GM19240 (cell line): ENCODE measurements at regions not wholly inside any gene's neighbourhood (a gene's known extent, or its start where the extent isn't known, plus 50 kb on each side); places are given as distances from the start of the nearest gene placed in this dataset.
"Not testable (repeated sequence)": the region's sequence is repeated elsewhere in the genome, so short reads cannot be mapped to it uniquely, and the experiment has no call there.

ENCODE experiments used
- DNase-seq: peaks from one replicate; pipeline ENCODE4 v3.0.0; 2011; ENCODE audit warnings: low spot score; ENCODE audit not compliant: insufficient read length

DNA sequence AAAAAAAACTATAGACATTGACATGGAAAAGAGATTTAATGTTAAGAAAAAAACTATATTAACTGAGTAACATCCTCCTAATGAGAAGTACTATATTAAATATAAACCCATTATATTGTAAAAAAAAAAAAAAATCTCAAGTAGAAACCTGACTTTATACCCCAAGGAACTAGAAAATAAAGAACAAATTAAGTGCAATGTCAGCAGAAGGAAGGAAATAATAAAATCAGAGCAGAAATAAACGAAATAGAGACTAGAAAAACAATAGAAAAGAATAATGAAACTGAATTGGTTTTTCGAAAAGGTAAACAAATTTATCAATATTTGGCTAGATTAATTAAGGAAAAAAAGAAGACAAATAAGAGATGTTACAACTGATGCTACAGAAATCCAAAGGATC, 329.1 kb upstream of the ZNF608 start:
- no peak for DNase-seq

DNA sequence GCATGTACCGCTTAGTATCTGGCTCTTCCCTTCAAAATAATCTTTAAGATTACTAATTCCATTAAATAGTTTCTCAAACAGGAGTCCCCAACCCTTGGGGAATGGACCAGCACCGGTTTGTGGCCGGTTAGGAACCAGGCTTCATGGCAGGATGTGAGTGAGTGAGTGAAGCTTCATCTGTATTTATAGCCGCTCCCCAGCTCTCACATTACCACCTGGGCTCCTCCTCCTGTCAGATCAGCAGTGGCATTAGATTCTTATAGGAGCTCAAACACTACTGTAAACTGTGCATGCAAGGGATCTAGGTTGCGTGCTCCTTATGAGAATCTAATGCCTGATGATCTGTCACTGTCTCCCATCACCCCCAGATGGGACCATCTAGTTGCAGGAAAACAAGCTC, 332.6 kb upstream of the ZNF608 start:
- not testable (repeated sequence) for DNase-seq

- no peak for DNase-seq
These were observed 334.7 kb upstream of the ZNF608 start for GRCh38 chr5:125081101-125081500.

GRCh38 chr5:125083981-125084380, 337.5 kb upstream of the ZNF608 start:
- no peak for DNase-seq

DNA sequence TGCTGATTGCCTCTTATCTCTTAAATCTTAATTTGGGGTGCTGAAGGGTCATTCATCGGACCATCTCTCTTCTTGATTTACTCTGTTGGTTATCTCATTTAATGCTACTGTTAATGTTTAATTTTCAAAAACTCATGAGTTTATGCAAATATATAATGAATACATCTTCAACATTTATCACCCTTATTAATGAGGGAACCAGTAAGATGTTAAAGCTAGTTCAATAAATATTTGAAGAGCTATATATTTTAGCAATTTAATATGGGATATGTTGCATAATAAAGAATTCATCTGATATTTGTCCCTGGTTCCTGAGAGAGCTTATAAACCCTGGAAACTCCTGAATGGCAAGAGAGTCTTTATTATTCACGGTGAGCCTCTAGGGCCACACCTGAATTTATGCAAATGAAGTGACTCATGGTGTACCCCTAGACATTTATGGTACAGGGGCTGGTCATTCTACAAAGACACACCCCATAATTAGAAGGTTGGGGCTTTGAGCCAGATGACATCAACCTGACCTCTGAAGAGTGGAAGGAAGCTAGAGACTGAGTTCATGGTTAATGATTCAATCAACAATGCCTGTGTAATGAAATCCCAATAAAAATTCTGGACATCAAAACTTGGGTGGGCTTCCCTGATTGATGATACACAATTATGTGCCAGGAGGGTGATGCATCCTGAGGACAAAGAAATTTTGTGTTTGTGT, 339.5 kb upstream of the ZNF608 start:
- no peak for DNase-seq

GRCh38 chr5:125088522-125089105, 342.2 kb upstream of the ZNF608 start:
- no peak for DNase-seq

- not testable (repeated sequence) for DNase-seq
These were observed 345.7 kb upstream of the ZNF608 start for GRCh38 chr5:125092138-125092537.

DNA sequence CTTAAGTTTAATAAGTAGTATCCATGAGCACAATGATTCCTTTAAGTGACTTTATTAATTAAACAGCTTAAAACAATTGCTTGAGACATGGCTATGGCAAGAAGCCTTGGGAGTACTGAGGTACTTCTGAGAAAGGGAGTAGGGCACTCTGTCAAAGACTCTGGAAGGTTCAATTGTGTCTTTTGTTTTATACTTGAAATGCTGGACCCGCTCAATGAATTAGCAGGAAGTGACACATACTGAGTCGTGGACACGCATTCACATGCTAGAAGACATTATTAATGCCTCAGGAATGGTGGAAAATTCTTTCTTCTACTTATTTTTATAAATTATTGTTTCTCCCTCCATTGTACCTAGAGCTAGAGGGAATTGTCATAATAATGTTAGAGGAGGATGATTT, 347.3 kb upstream of the ZNF608 start:
- no peak for DNase-seq

DNA sequence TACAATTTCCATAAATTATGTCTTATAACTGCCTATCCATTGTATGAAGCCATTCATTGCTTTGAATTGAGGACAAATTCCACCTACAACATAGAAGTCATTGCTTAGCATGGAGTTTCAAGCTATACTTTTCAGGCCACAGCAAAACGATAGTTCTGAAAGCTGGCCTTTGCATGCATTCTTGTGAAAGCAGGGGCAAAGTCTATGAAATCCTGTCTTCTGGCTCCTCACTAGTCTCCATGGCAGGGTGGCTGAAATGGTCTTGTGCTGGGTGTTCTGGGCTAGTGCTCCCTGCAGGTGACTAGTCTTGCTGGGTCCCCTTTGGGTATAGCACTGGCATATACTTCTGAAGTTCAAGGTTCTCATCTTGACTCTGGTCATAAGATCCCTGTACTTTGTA, 353.9 kb upstream of the ZNF608 start:
- DNase-seq: no peak

DNA sequence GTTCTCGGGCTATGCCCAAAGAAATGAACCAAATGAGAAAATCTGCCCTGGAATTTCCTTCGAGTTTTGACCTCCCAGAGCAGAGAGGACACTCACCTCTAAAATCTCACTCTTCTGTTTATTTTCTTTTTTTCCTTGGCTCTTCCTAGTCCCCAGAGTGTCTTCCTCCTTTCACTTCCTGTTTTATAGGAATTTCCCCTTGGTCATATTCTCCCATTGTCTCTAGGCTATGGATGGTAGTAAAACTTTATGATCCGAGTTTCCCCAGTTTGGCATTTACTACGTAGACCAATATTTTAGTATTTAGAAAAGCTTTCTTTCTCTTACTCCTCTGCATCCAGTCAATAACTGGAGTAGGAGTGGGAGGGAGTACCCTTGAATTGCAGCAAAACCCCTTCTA, 354.5 kb upstream of the ZNF608 start:
- DNase-seq: no peak

GRCh38 chr5:125103459-125103858, 357.0 kb upstream of the ZNF608 start:
- no peak for DNase-seq

DNA sequence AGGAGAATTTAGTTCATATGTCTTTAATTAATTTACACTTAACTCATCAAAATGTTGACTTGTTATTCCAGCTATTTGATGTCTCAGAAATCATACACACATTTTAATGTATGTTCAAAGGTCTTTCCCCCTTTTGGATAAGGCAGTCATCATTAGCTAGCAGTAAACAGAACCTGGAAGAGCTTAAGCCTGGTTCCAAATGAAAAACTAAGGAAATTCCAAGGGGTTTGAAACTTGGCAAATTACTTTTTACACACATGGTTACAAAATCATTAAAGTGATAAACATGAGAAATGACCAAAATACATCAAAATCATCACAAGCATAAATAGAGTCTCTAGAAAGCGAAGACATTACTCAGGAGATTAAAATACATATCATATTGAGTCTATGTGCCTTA, 359.8 kb upstream of the ZNF608 start:
- no peak for DNase-seq

GRCh38 chr5:125106881-125107280, 360.4 kb upstream of the ZNF608 start:
- DNase-seq: no peak

DNA sequence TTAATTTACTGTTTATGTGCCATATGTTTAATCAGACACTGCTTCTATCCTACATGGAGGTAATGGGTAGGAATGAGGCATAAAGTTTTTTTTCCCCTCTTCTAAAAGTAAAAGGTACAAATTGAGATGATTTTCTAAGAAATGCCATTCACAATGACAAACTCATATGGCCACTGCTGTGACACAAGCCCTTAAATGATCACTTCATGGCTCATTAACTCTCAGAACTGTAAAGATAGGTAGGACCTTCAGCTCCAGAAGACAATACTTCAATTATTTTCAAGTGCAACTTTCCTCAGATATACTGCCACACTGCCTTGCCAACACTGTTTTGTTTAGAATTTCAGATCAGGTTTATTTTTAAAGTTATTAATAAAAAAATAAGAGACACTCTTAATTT, 362.9 kb upstream of the ZNF608 start:
- DNase-seq: no peak

DNA sequence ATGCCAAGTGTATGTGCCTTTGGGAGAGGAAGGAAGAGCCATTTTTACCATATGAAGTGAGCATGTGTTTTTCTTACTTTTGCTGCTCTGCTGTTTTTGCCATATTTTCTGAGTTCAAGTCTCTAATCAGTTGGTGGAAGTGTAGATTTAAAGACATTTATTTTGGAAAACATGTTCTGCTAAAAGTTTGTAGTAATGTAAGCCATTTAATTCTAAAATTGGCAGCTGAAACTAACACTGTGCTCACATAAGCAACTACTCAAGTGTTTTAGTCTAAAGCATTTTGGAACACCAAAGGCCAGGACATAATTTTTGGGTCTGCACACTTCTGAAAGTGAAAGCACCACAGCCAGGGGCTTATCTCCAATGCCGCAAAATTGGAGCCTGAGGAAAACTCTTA, 363.4 kb upstream of the ZNF608 start:
- DNase-seq: no peak

GRCh38 chr5:125112196-125112595, 365.8 kb upstream of the ZNF608 start:
- DNase-seq: no peak

DNA sequence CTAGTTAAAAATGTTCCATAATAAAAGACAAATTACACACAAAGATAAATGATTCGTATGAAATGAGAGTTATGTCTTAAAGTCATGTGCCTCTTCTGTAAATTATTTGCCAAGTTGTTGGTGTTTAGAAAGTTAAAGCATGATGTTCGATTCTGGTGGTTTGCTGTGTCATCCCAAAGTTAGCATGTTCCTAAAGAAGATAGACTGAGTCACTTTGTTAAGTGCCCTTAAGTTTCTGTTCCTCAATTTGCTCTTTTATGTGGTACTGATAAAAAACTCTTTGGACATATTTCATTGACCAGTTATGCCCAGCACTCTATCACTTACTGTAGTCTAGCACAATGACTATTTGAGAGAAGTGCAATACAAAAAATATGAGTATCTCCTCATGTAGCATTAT, 366.9 kb upstream of the ZNF608 start:
- DNase-seq: no peak

- DNase-seq: no peak
These were observed 368.7 kb upstream of the ZNF608 start for GRCh38 chr5:125115195-125115525.

DNA sequence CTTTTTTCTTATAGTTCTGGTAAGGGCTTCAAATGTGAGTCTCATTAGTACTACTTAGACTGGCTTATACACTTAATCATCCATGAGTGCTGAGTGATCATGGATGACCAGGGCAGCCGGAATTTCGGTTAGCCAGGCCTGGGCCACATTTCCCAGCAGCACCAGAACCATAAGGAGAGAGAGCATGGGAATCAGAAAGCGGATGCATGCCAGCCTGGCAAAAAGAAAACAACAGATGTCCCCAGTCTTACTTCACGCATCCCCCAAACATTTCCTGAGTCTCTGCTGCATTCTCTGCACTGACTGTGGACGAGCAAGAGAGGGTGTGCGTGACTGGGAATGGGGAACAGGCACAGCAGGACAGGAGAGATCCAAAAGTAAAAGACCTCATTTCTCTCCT, 371.1 kb upstream of the ZNF608 start:
- no peak for DNase-seq

DNA sequence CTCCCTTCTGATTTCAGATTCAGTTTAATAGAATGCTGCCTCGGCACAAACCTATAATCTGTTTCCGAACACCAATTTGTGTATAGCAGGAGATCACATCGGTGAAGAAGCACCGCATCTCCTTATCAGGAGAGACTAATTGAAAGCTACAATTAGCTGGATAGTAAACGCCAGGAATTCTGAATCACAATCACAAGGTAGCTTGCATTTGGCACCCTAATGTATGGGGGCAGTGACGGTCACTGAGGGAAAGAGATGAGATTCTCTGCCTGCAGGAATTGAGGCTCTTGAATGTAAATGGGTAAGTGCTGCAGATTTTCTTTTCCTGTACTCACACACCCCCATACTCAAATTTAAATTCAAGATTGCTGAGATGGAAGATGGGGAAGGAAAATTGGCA, 373.6 kb upstream of the ZNF608 start:
- DNase-seq: no peak

DNA sequence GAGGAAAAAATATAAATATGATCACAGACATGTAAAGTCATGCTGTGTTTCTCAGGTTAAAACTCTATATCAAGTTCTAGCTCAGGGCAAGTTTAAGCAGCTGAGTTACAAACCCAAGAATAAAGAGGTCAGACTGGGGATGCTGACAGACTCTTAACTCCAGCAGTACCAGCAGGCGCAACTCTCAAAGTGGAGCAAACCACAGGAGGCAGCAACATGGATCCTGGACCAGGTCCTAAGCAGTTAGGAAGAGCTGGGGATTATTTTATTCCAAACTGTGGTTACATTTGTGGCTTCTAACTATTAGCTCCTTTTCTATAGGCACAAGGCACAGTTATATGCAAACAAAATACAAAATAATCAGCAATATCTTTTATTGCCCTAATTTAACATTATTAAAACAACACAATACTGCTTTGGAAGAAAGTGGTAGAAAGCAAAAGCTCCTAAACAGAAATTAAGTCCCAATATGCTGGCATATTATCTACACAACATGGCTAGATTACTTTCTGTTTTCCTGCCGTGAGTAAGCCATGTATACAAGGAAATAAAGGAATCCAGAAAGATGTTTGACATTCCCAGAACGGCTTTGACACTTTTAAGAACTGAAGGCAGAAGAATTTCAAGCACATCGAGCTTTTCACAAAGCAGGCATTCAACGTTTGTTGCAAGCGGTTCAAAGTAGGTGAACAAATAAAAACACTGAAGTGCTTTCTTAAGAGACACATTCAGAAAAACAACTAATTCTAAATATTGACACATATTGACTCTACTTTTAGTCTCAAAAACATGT, 378.8 kb upstream of the ZNF608 start:
- no peak for DNase-seq

DNA sequence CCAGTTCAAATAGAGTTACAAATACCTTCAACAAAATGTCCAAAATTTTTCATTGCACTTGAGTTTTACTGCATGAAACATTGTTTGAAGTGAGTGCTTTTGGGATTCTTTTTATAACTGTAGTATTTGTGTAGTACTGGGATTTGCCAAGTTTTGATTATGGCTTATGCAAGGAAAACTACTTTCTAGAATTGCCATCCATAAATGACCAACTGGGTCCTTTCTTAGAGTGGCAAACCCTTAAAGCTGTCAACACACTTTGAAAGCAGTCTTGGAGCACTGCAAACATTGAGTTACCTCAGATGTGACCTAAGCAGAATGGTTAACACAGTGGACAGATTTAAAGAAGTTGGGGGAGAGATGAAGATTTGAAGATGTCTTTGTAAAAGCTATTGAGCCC, 379.6 kb upstream of the ZNF608 start:
- DNase-seq: no peak
